ENCODE measurements at regions not wholly inside any gene's neighbourhood (a gene's known extent, or its start where the extent isn't known, plus 50 kb on each side); places are given as distances from the start of the nearest gene placed in this dataset.

DNA sequence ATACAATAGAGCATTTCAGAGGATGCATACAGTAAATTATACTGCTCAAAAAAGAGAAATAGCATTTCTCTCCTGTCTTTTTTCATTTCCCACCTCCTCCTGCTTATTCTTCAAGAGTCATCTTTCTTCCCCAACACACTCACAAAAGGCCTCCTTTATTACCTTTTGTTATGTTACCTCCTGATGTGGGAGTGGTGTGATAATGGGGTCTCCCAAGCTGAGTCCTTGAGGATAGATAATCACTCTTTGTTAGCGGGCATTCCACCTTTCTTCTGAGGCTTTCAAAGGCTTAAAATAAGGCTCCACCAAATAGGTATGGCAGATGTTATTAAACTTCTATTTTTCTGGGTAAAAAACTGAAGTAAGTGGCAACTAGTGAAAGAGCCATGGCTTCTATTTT is 159.8 kb downstream of the CPEB2 start:
- no peak overlapping the region for H3K4me3 ChIP-seq
- intact Hi-C loops (cut with DNase I; ENCODE audit: low total_unique reads), result no loop called here
- no peaks in the 10 kb centered on the region for H3K4me1 ChIP-seq
- WGBS, 5 donors, result 84 to 96% (median 85%) methylated on average over 1 of the region's 1 CpG
- TF ChIP-seq, protein P1, sequence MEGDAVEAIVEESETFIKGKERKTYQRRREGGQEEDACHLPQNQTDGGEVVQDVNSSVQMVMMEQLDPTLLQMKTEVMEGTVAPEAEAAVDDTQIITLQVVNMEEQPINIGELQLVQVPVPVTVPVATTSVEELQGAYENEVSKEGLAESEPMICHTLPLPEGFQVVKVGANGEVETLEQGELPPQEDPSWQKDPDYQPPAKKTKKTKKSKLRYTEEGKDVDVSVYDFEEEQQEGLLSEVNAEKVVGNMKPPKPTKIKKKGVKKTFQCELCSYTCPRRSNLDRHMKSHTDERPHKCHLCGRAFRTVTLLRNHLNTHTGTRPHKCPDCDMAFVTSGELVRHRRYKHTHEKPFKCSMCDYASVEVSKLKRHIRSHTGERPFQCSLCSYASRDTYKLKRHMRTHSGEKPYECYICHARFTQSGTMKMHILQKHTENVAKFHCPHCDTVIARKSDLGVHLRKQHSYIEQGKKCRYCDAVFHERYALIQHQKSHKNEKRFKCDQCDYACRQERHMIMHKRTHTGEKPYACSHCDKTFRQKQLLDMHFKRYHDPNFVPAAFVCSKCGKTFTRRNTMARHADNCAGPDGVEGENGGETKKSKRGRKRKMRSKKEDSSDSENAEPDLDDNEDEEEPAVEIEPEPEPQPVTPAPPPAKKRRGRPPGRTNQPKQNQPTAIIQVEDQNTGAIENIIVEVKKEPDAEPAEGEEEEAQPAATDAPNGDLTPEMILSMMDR (IDR thresholded peaks at IDR 0.05 in 8 of 11, conservative IDR thresholded peaks at IDR 0.05 in 3 of 11), result no peak
- TF ChIP-seq POLR2A (IDR thresholded peaks at IDR 0.05) (no peak), POLR2AphosphoS5 (IDR thresholded peaks at IDR 0.05) (no peak)
- no peak for DNase-seq
- H3K9me3 ChIP-seq, result no peaks in the 10 kb centered on the region
- no peaks in the 10 kb centered on the region for H3K36me3 ChIP-seq
- no peak overlapping the region for H3K27ac ChIP-seq
- no peaks in the 10 kb centered on the region for H3K27me3 ChIP-seq (replicated peaks in 1 of 7)

DNA sequence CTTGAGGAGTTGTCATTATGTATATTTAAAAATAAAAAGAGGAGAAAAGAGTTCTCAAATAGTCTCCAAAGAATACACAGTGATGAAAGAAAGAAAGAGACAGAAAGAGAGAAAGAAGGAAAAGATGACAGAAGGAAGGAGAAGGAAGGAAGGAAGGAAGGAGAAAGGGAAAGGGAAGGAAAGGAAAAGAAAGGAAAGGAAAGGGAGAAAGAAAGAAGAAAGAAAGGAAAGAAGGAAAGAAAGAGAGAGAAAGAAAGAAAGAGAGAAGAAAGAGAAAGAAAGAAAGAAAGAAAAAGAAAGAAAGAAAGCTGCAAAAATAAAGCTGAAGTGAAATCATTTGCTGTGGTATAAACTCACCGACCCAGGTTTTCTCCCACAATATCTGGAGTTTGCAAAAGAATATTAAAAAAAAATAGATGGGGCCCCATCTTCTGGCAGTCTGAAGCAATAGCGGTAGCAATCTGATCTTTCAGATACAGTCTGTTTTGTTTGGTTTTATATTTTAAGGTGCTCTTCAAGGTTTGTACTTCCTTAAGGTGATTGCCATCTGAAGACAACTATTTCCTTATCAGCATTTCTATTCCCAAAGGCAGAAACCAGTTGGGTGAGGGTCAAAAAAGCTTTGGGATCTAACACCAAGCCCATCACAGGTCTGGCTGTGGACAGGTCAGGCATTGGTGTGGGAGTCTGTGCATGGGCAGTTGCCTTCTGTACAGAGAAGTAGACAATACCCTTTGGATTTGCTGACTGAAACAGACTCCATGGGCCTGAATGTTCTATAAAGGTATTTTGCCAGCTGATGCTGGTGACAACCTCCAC is 160.4 kb downstream of the CPEB2 start:
- intact Hi-C loops (cut with DNase I; ENCODE audit: low total_unique reads), result no loop called here
- no peaks in the 10 kb centered on the region for H3K9me3 ChIP-seq
- no peak for TF ChIP-seq POLR2A (IDR thresholded peaks at IDR 0.05)
- TF ChIP-seq, protein P1 (IDR thresholded peaks at IDR 0.05 in 8 of 11, conservative IDR thresholded peaks at IDR 0.05 in 3 of 11), result peak in 5 of 11 experiments; percentile 13 to 37 (median 23)
- WGBS, 5 donors, result 17 to 27% (median 19%) methylated on average over 2 of the region's 2 CpGs
- H3K27me3 ChIP-seq (replicated peaks in 1 of 7), result no peaks in the 10 kb centered on the region
- H3K4me3 ChIP-seq, result no peak overlapping the region
- no peak for DNase-seq
- H3K36me3 ChIP-seq, result no peaks in the 10 kb centered on the region
- no peak overlapping the region for H3K27ac ChIP-seq
- H3K4me1 ChIP-seq, result no peaks in the 10 kb centered on the region

DNA sequence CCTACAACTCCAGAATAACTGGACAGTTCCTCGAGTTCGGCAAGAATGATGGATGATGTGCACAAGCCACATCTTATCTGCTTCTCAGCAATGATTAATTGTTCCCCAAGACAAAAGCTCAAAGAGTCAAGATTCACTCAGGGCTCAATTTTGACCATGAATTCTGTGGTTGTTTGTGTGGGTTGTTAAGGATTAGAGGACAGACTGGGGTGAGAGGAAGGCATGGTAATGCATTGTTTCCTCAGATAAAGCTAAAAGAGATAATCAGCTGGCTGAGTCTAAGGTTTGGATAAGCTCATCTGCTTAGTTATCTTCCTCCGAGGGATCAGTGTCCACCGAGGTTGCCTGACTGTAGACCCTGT is 161.0 kb downstream of the CPEB2 start:
- no peaks in the 10 kb centered on the region for H3K27me3 ChIP-seq (replicated peaks in 1 of 7)
- no peak overlapping the region for H3K27ac ChIP-seq
- TF ChIP-seq POLR2A (IDR thresholded peaks at IDR 0.05) (no peak), POLR2AphosphoS5 (IDR thresholded peaks at IDR 0.05) (no peak)
- TF ChIP-seq, protein P1 (IDR thresholded peaks at IDR 0.05 in 8 of 11, conservative IDR thresholded peaks at IDR 0.05 in 3 of 11), result no peak
- no peaks in the 10 kb centered on the region for H3K9me3 ChIP-seq
- no peaks in the 10 kb centered on the region for H3K4me1 ChIP-seq
- no peak for DNase-seq
- intact Hi-C loops (cut with DNase I; ENCODE audit: low total_unique reads), result no loop called here
- H3K36me3 ChIP-seq, result no peaks in the 10 kb centered on the region
- WGBS, 5 donors, result 61 to 77% (median 68%) methylated on average over 4 of the region's 4 CpGs
- H3K4me3 ChIP-seq, result no peak overlapping the region

DNA sequence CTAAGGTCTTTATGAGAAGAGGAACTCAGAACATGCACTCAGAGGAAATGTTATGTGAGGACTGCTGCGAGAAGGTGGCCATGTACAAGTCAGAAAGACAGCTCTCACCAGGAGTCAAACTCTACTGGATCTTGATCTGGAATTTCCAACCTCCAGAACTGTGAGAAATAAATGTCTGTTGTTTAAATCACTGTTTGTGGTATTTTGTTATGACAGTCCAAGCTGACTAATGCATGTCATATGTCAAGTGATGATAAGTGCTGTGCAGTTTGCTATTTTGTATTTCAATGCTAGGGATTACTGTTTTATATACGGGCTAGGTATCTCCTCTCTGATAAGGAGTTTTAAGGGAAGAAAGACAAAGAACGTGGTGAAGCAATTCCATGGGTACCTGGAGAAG is 162.3 kb downstream of the CPEB2 start:
- DNase-seq, result no peak
- TF ChIP-seq, protein P1 (IDR thresholded peaks at IDR 0.05 in 8 of 11, conservative IDR thresholded peaks at IDR 0.05 in 3 of 11), result no peak
- TF ChIP-seq POLR2A (IDR thresholded peaks at IDR 0.05) (no peak), POLR2AphosphoS5 (IDR thresholded peaks at IDR 0.05) (no peak)
- Histone ChIP-seq H3K27ac (no peak overlapping the region), H3K4me1 (no peaks in the 10 kb centered on the region), H3K4me3 (no peak overlapping the region), H3K36me3 (no peaks in the 10 kb centered on the region), H3K9me3 (no peaks in the 10 kb centered on the region), H3K27me3 (replicated peaks in 1 of 7) (no peaks in the 10 kb centered on the region)
- WGBS, 5 donors, result 61 to 77% (median 68%) methylated on average over 3 of the region's 3 CpGs
- intact Hi-C loops (cut with DNase I; ENCODE audit: low total_unique reads), result no loop called here
